ENCODE measurements at regions not wholly inside any gene's neighbourhood (a gene's known extent, or its start where the extent isn't known, plus 50 kb on each side); places are given as distances from the start of the nearest gene placed in this dataset.

DNA sequence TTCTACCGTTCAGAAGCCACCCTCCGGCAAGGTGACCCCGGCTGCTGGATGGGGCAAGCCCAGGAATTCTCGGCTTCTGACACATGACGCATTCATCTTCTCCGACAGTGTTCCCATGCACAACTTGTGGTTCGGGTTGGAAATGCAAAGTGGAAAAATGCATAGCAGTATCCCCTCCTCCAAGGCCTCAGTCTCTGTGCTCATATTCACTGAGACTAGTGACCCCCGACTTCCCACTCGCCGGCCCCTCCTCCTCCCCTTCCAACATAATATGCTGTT, 70.0 kb upstream of the NTM start:
- no peaks in the 10 kb centered on the region for H3K36me3 ChIP-seq (ENCODE audit: control insufficient read depth in 1 of 2, insufficient read depth in 2 of 2, low read length in 2 of 2)
- no peaks in the 10 kb centered on the region for H4K20me1 ChIP-seq (ENCODE audit: insufficient read depth)
- RAD21 ChIA-PET (ENCODE audit: low non-redundant PET in 1 of 2, low total read pairs in 2 of 2, uncharacterized antibody in 2 of 2, unreplicated experiment in 2 of 2): no interaction called here
- ATAC-seq (no peak), DNase-seq (ENCODE audit: low read depth, low spot score) (no peak)
- no peaks in the 10 kb centered on the region for H3K79me2 ChIP-seq (ENCODE audit: insufficient read depth, low read length)
- no peak overlapping the region for H2AFZ ChIP-seq (ENCODE audit: low read depth, low read length, poor library complexity, severe bottlenecking)
- H3K27ac ChIP-seq (ENCODE audit: low read depth, low read length): no peak overlapping the region
- POLR2A ChIA-PET: no interaction called here
- BruUV-seq (replicated peaks): no TSS peak
- H3K4me1 ChIP-seq (ENCODE audit: control insufficient read depth in 1 of 2, insufficient read depth in 2 of 2, low read length in 2 of 2): no peaks in the 10 kb centered on the region
- H3K4me3 ChIP-seq (replicated peaks in 1 of 2; ENCODE audit: low read depth in 1 of 2, low read length in 2 of 2): no peak overlapping the region
- intact Hi-C loops (cut with micrococcal nuclease): no loop called here
- CTCF ChIA-PET: no interaction called here
- H3K9me2 ChIP-seq (ENCODE audit: insufficient read depth): no peaks in the 10 kb centered on the region
- no peak overlapping the region for H3K4me2 ChIP-seq (ENCODE audit: low read length)
- H3K9me3 ChIP-seq (ENCODE audit: control insufficient read depth in 1 of 2, insufficient read depth in 1 of 2, low read depth in 1 of 2, low read length in 2 of 2): peaks cover 0 to 20% of the 10 kb centered on the region in 2 experiments; a peak in 2 of 4 replicates
- no peak for TF ChIP-seq SP1 (IDR thresholded peaks at IDR 0.05; ENCODE audit: low read depth)
- TF ChIP-seq, protein P1, sequence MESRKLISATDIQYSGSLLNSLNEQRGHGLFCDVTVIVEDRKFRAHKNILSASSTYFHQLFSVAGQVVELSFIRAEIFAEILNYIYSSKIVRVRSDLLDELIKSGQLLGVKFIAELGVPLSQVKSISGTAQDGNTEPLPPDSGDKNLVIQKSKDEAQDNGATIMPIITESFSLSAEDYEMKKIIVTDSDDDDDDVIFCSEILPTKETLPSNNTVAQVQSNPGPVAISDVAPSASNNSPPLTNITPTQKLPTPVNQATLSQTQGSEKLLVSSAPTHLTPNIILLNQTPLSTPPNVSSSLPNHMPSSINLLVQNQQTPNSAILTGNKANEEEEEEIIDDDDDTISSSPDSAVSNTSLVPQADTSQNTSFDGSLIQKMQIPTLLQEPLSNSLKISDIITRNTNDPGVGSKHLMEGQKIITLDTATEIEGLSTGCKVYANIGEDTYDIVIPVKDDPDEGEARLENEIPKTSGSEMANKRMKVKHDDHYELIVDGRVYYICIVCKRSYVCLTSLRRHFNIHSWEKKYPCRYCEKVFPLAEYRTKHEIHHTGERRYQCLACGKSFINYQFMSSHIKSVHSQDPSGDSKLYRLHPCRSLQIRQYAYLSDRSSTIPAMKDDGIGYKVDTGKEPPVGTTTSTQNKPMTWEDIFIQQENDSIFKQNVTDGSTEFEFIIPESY (IDR thresholded peaks at IDR 0.05; ENCODE audit: extremely low read depth, insufficient replicate concordance, low read length): no peak
- TF ChIP-seq, protein P2, sequence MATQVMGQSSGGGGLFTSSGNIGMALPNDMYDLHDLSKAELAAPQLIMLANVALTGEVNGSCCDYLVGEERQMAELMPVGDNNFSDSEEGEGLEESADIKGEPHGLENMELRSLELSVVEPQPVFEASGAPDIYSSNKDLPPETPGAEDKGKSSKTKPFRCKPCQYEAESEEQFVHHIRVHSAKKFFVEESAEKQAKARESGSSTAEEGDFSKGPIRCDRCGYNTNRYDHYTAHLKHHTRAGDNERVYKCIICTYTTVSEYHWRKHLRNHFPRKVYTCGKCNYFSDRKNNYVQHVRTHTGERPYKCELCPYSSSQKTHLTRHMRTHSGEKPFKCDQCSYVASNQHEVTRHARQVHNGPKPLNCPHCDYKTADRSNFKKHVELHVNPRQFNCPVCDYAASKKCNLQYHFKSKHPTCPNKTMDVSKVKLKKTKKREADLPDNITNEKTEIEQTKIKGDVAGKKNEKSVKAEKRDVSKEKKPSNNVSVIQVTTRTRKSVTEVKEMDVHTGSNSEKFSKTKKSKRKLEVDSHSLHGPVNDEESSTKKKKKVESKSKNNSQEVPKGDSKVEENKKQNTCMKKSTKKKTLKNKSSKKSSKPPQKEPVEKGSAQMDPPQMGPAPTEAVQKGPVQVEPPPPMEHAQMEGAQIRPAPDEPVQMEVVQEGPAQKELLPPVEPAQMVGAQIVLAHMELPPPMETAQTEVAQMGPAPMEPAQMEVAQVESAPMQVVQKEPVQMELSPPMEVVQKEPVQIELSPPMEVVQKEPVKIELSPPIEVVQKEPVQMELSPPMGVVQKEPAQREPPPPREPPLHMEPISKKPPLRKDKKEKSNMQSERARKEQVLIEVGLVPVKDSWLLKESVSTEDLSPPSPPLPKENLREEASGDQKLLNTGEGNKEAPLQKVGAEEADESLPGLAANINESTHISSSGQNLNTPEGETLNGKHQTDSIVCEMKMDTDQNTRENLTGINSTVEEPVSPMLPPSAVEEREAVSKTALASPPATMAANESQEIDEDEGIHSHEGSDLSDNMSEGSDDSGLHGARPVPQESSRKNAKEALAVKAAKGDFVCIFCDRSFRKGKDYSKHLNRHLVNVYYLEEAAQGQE (IDR thresholded peaks at IDR 0.05; ENCODE audit: low read depth): no peak
- TF ChIP-seq SRF (IDR thresholded peaks at IDR 0.05; ENCODE audit: low read depth): no peak
- TF ChIP-seq POLR2AphosphoS5 (IDR thresholded peaks at IDR 0.05; ENCODE audit: low read depth, low read length): no peak
- no peak for TF ChIP-seq ELF1 (IDR thresholded peaks at IDR 0.05; ENCODE audit: borderline replicate concordance, low read depth)
- no peak for TF ChIP-seq CEBPB (IDR thresholded peaks at IDR 0.05; ENCODE audit: low read depth)
- TF ChIP-seq, protein P3, sequence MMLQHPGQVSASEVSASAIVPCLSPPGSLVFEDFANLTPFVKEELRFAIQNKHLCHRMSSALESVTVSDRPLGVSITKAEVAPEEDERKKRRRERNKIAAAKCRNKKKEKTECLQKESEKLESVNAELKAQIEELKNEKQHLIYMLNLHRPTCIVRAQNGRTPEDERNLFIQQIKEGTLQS (IDR thresholded peaks at IDR 0.05): no peak
- no peak for TF ChIP-seq ZFX (IDR thresholded peaks at IDR 0.05)
- TF ChIP-seq POLR2A (IDR thresholded peaks at IDR 0.05; ENCODE audit: borderline replicate concordance, extremely low read depth, insufficient read depth, insufficient read length): no peak
- TF ChIP-seq, protein P4, sequence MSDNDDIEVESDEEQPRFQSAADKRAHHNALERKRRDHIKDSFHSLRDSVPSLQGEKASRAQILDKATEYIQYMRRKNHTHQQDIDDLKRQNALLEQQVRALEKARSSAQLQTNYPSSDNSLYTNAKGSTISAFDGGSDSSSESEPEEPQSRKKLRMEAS (IDR thresholded peaks at IDR 0.05): no peak
- no peaks in the 10 kb centered on the region for H3K27me3 ChIP-seq (ENCODE audit: insufficient read depth, low read length)
- no peak overlapping the region for H3K9ac ChIP-seq (ENCODE audit: low read length)
